Muscle of arm (tissue), 1 donor: ENCODE measurements at regions not wholly inside any gene's neighbourhood (a gene's known extent, or its start where the extent isn't known, plus 50 kb on each side); places are given as distances from the start of the nearest gene placed in this dataset.

Experiments
- DNase-seq: peaks from one replicate; pipeline ENCODE4 v3.0.0-alpha.2; 2013

DNA sequence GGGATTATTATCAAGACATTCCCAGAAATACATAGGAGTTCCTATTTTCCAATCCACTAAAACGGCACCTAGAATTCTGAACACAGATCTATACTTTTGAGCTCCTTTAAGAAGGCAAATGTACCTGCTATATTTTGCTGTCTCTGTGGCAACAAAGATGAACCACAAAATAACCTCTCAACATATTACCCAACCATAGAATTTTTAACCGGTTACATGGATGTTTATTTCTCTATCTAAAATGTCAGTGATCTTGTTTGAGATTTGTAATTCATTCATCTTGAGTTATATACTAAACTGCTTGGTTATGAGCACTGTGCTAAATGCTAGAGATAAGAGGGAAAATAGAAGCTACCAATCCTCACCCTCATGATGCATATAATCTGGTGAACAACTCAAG is 117.5 kb upstream of the HMGCLL1 start:
- no peak for DNase-seq

DNA sequence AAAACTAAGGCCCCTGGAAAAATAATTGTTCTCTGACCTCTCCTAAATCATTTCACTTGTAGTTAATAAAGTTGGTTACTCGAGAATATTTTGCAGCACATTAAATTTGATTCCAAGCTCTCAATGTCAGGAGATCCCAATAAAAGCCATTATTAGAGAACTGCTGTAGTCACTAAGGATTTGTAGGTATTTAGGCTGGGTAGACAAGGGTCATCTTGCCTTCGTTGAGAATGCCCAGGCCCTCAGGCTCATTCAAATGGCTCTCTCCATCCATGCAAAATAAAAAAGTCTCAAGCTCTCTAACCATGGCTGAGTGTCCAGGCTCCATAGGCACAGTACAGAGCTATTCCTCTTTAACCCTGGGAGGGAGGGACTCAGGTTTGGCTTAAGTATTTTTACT is 117.0 kb upstream of the HMGCLL1 start:
- DNase-seq: no peak

DNA sequence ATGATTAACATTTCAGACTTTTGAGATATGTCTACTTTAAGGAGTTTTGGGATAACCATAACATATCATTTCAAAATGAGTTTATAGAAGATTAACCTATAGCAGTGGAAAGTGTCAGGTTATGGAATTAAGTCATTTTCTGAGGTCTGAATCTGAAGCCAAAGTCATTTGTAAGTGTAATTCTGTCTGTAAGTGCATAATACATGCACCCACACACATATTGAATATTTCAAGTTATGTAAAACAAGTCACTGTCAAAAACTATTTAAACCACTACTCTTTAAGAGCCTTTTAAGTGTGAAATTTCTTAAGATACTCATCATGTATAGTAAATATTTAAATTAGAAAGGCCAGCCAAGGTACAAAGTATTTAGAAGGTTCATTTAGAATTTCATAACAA is 115.8 kb upstream of the HMGCLL1 start:
- no peak for DNase-seq

DNA sequence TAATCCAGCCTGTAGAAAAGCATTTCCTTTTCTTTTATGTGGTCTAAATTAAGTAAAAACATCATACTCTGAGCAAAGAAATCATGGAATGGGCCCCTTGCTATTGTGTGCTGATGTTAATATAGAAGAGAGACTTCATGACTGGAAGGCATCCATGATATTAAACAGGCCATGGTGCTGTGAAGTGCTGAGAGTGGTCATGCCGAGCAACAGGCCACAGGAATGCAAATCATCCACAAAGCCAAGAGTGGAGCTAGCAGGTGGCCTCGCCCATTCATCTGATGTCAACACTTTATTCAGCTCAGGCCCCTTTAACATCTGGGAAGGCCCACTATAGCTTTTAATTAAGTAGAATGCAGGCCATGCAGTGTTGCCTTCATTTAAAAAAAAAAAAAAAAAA is 115.2 kb upstream of the HMGCLL1 start:
- no peak for DNase-seq

DNA sequence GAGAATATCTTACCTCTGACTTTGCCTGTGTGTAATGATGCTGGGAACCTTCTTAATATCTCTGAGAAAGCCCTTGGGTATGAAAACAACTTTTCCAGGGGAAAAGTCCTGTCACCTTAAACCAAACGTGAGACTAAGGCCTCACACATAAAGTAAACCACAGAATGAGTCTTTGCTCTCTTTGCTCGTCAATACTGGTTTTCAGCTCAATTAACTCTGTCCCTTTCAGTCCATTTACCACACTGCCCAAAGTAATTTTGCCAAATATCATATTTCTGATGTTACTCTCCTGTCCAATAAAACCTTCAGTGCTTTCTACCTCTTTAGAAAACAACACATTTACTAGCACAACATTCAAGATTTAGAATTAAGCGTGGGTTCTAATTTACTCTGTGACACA is 100.5 kb upstream of the HMGCLL1 start:
- no peak for DNase-seq

DNA sequence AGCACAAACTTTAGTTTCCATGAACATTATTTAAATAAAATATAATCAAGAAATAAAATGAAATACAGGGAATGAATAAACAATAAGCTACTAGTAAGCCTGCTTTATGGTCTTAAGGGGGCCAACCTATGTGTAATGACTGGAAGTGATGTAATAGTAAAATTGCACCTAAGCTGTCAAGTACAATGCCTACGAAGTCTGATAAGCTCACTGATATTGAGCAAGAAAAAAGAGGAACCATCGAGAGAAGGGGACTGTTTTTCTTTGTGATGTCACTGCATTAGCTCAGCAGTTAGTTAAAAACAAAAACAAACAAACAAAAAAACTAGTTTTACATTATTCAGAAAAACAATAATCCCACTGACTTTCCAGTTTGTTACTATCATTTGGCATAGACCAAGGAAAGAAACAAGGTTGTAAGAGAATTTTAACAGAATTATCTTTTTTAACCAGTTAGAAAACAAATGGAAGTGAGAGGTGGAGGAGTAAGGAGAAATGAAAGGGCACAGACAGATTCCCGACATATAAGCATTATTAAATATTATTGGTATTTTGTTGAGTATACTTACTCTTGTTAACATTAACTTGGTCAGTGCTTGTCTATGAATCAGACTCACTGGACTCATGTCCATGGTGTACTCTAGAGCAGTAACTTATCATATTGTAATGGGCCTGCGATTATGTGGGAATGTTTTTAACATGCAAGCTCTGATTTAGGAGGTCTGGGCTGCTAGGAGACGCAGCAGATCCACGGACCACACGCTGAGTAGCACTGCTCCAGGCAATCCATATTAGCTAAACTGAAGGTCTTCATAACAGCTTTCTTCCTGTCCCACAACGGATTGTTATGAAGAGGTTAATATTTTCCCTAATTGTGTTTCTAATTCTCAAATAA is 99.6 kb upstream of the HMGCLL1 start:
- no peak for DNase-seq

DNA sequence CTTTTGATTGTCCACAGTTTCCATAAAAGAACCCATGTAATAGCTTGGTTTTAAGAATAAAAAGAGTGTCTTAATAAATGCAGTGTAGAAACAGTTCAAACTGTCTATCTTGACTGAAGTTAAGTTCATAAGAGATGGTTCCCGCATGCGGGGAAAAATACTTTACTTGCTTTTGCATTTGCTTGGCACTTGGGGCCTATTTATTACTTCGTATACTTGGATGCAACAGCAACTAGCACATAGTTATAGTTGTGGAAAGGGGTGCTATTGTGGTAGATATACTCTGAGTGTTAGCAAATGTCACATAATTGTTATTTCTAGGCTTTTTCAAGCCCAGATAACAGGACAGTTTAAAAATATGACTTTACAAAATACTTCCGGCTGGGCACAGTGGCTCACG is 97.7 kb upstream of the HMGCLL1 start:
- DNase-seq: no peak

DNA sequence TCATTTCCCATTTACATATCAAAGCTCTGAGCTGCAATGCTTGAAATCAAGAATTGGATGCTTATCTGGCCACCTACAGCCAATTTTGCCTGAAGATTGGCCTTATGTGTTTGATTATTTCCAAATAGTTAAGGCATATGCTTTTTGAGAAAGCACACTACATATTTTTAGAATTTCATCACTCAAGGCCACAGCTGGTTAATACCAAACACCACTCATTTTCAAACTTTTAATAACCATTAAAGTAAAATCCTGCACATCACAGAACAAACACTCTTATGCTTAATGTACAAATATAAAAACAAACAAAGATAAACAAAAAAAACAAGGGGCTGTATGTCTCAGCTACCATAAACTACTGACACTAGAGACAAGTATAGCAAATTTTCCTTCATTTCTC is 96.9 kb upstream of the HMGCLL1 start:
- no peak for DNase-seq

DNA sequence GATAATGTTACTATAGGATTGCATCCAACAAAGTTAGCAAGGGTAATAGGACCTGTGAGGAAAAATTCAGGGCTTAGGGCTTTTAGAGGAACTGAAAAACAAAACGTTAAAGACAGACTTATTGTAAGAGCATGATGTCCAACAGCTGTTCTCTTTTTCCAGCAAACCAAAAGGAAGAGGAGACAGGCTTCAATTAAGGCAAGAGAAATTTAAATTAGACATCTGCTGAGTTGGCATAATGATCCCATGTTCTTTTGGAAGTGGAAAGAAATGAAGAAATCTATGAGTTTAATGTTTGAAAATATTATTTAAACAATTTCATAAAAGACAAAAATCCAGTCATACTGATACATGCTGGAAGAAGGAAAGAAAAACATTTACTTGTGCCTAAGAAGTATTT is 95.7 kb upstream of the HMGCLL1 start:
- no peak for DNase-seq

DNA sequence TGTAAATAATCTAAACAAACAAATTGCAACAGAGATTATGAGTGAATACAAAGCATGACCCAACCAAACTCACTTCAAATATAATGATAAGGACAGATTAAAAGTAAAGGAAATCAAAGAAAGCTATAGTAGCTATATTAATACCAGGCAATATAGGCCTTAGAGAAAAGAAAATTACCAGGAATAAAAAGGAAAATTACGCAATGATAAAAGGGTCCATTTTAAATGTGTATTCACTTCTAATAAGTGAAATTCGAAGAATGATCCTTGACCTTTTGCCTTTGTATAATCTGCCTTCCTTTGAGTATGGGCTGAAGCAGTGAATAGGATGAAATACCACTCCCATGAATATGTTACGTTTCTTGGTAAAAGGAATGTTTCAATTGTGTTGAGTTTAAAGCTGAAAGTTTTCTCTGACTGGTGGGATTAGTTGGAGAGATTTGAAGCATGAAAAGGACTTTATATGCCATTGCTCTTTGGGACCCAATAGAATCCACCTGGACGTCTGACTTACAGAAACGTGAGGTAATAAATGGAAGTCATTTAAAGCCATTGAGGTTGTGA is 91.9 kb upstream of the HMGCLL1 start:
- no peak for DNase-seq

DNA sequence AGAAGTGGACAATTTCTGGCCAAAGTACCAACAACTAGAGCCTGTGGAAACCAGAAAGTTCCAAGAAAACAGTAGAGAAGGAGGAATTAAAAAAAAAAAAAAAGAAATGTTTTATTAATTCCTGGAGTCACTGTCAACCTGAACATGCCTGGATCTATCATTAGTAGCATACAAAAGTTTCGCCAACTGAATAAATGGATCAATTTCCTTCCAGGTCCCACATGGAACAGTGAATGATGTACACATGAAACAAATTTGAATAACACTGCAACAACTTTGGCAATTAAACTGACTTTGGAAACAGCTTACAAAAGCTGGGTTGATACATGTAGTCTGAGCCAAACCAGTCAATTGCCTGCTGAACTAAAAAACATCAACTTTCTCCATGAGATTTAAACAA is 90.0 kb upstream of the HMGCLL1 start:
- DNase-seq: peak; percentile 70

DNA sequence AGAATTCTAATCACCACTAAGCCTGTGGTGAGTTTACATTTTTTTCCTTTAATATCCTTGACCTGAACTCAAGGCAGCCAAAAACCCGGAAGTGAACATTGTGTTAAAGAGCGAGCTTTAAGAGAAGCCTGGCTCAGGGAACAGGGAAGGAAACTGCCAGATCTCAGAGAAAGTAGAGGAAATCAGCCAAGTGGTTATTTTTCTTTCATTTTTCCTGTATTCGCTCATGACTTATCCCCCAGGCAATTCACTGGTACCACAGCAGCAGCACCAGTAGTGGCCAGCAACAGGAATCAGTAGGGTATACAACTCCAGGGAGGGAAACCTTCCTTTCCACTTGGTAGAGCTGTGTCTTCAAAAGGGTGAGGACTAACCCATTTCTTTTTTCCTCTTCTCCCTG is 89.6 kb upstream of the HMGCLL1 start:
- no peak for DNase-seq

DNA sequence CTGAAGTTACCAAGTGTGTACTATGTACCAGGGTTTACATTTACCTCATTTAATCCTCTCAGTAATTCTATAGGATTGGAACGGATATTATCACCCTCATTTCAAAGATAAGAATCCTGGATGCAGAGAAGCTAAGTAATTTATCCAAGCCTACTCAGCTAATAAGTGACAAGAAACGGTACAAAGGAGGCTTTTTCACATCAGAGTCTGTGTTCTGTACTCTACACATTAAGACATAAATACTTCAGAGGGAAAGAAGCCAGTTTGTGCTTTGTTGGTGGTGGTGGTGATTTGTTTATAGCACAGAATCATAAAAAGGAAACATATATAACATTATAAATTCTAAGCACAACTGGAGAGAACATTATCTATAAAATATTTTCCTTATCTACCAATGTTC is 88.3 kb upstream of the HMGCLL1 start:
- no peak for DNase-seq

DNA sequence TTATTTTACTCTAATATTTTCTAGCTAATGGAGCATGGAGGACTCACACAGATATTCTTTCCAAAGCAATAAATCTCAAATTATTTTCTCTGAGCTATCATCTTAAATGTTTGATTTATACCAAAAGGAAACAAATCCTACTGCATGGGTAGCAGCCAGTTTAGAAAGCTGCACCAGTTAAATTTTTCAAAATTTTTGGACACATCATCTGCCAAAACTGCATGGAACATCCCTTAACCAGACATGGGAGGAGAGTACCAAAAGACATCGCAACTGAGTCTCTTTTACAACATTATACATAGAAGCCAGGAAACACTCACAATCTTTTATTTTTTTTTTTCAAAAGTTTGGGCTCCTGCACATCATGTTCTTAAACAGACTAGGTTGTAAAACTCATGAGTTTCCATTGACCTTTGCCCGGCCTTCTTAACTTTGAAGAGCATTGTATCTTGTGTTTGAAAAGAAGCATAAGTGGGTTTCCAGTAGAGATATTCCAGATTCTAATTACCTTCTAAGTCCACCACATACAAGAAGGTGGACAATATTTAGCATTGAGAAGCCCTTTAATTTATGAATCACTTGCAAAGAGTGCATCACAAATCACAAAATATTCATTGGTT is 87.7 kb upstream of the HMGCLL1 start:
- peak; percentile 64 for DNase-seq

DNA sequence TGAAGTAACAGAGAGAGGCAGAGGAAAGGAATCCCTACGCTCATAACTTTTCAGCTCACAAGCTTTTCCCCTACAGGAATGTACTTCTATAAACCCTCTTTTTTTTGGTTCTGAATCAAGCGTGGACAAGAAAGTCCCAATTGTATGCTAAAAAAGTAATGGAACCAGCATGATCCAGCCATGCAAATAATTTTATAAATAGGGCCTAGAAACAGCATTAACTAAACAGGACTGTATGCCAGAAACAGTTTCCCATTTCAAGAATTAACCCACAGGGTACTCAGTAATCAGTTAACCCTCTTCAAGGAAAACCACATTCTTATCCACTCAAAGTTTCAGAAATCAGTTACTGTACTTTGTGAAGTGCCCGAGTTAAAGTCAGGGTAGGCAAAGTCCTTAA is 87.0 kb upstream of the HMGCLL1 start:
- DNase-seq: peak; percentile 43

DNA sequence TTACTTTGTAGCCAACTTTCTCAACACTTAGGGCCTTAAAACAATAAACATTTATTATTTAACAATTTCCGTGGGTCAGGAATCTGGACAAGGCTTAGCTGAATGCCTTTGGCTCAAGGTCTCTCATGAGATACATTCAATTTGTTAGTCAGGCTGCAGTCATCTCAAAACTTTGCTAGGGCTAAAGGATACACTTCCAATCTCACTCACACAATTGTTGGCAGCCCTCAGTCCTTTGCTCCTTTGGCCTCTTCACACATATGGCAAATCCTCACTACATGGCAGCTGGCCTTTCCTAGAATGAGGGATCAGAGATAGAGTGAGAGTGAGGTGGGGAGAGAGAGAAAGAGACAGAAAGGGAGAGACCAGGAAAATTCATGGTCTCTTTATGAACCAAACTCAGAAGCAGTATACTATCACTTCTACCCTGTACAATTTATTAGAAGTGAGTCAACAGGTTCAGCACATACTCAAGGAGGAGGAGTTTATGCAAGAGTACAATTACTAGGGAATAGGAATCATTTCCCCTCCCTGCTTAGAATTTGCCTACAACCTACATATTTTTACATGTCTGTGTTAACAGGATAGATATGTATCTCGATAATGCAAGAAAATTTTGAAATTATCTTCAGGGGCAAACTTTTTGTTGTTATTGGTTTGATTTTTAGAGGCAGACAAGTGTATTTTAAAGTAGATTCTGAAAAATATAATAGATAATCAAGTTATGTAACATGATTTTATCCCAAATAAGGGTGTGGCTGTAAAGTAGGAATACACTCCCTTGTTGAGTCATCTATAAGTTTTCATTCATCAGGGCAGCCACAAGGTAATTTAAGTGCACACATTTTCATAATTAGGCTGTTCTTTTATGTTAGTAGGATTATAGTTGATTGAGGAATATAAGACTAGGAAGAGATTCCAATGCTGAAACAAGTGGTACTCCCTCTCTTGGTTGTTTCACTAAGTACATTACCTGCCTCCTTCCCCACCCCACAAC is 85.9 kb upstream of the HMGCLL1 start:
- peak; percentile 25 for DNase-seq

DNA sequence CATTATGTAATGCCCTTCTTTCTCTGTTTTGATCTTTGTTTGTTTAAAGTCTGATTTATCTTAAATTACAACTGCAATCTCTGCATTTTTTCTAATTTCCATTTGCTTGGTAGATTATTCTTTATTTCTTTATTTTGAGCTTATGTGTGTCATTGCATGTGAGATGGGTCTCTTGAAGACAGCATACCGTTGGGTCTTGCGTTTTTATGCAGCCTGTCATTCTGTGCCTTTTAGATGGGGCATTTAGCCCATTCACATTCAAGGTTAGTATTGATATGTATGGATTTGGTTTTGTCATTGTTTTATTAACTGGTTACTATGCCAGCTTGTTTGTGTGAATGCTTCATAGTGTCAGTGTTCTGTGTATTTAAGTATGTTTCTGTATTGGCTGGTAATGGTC is 84.9 kb upstream of the HMGCLL1 start:
- no peak for DNase-seq

DNA sequence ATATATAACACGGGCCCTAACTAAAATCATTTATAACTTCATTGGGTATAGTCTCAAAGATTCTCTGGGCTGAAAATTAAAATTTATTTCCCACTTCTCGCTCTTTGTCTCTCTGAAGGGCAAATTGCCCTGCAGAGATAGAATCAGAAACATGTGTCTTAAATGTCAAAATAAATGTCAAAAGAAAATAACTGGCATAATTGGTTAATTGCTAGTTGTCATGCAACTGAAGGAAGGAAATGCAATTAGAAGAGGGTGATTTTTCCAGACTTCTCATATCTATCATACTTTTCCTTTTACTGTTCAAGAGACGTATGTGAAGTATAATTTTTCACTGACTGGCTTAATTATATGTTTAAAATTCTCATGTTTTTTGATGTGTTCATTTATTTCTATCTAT is 80.3 kb upstream of the HMGCLL1 start:
- DNase-seq: no peak

DNA sequence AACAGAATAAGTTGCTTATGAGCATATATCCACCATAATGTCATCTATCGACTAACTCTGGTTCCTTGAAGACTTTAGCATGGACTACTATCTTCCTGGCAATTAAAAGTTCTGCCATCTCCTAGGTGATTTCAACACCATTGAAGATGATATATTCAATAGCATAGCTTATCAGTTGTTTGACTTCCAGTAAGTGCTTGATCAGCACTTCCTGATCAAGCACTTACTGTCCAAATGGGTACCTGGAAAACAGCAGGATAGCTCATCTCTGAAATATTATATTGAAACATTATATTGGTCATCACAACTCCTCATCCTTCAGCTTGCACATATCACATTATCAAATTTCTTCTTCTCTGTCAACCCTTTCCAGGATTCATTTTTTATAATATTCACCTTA is 75.5 kb upstream of the HMGCLL1 start:
- no peak for DNase-seq

DNA sequence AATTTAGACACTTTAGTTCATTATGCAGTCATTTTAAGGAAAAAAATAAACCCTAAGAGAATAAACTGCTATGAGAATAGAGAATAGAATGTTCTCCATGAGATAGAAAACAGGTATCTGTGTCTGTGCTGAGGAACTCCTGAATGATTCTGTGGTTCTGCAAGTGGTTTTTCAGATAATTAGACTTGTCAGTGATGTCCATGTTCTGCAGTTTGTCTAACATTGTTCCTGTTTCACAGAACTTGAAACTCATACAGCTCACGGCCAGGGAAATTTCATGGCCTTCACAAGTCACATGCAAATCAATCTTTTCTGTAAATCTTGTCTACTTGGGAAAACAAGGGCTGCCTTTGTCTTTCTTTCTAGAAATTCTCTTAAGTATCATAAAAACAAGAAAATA is 73.4 kb upstream of the HMGCLL1 start:
- no peak for DNase-seq

DNA sequence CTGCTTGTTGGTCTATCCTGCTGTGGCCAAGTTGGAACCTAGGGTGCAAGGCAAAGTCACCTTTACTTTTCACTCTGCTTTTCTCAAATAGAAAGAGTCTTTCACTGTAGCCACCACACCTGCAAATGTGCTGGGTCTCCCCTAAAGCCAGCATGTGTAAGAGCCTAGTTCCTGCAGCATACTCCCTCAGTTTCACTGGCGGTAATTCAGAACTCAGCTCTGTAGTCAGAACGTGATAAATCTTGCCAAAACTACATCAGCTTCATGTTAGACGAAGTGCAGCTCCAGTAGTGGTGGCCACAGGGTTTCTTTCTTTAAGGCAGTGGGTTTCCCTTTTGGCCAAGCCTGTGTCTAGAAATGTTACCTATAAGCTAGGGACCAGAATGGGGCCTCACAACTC is 72.0 kb upstream of the HMGCLL1 start:
- DNase-seq: no peak

DNA sequence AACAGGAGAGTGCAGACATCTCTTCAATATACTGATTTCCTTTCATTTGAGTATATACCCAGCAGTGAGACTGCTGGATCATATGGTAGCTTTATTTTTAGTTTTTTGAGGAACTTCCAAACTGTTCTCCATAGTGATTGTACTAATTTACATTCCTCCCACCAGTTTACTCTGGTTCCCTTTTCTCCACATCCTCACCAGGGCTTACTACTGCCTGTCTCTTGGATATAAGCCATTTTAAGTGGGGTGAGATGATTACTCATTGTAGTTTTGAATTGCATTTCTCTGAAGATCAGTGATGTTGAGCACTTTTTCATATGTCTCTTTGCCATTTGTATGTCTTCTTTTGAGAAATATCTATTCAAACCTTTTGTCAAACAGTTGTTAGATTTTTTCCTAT is 64.9 kb upstream of the HMGCLL1 start:
- no peak for DNase-seq
